ENCODE measurements at regions not wholly inside any gene's neighbourhood (a gene's known extent, or its start where the extent isn't known, plus 50 kb on each side); places are given as distances from the start of the nearest gene placed in this dataset.

GRCh38 chr3:25355998-25356397 lies 72.1 kb upstream of the RARB start:
- TF ChIP-seq CTCF (IDR thresholded peaks at IDR 0.05; ENCODE audit: low read depth, low read length) (no peak), POLR2A (IDR thresholded peaks at IDR 0.05; ENCODE audit: extremely low read depth, insufficient read length) (no peak), MYC (IDR thresholded peaks at IDR 0.05; ENCODE audit: low read depth, low read length) (no peak), MAX (IDR thresholded peaks at IDR 0.05; ENCODE audit: low read depth, low read length) (no peak)
- no peak overlapping the region for H3K4me3 ChIP-seq (ENCODE audit: low read depth, low read length)
- DNase-seq (ENCODE audit: low read depth): no peak

DNA sequence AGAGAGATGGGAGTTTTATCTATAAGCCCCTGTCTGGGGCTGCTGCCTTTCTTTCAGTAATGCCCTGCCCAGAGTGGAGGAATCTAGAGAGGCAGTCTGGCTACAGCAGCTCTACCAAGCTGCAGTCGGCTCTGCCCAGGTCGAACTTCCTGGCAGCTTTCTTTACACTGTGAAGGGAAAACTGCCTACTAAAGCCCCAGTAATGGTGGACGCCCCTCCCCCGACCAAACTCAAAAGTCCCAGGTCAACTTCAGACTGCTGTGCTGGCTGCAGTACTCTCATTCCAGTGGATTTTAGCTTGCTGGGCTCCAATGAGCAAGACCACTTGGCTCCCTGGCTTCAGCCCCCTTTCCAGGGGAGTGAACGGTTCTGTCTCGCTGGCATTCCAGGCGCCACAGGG lies 65.9 kb upstream of the RARB start:
- TF ChIP-seq MYC (IDR thresholded peaks at IDR 0.05; ENCODE audit: low read depth, low read length): no peak
- no peak for TF ChIP-seq POLR2A (IDR thresholded peaks at IDR 0.05; ENCODE audit: extremely low read depth, insufficient read length)
- no peak for TF ChIP-seq CTCF (IDR thresholded peaks at IDR 0.05; ENCODE audit: low read depth, low read length)
- TF ChIP-seq MAX (IDR thresholded peaks at IDR 0.05; ENCODE audit: low read depth, low read length): no peak
- DNase-seq (ENCODE audit: low read depth): no peak

GRCh38 chr3:25365636-25366035 lies 62.4 kb upstream of the RARB start:
- DNase-seq (ENCODE audit: low read depth): no peak
- TF ChIP-seq CTCF (IDR thresholded peaks at IDR 0.05; ENCODE audit: low read depth, low read length): no peak
- TF ChIP-seq POLR2A (IDR thresholded peaks at IDR 0.05; ENCODE audit: extremely low read depth, insufficient read length): no peak
- TF ChIP-seq MYC (IDR thresholded peaks at IDR 0.05; ENCODE audit: low read depth, low read length): no peak
- no peak for TF ChIP-seq MAX (IDR thresholded peaks at IDR 0.05; ENCODE audit: low read depth, low read length)
- no peak overlapping the region for H3K4me3 ChIP-seq (ENCODE audit: low read depth, low read length)

More for the DNA sequence above, 65.9 kb upstream of the RARB start:
- no peak overlapping the region for H3K4me3 ChIP-seq (ENCODE audit: low read depth, low read length)

DNA sequence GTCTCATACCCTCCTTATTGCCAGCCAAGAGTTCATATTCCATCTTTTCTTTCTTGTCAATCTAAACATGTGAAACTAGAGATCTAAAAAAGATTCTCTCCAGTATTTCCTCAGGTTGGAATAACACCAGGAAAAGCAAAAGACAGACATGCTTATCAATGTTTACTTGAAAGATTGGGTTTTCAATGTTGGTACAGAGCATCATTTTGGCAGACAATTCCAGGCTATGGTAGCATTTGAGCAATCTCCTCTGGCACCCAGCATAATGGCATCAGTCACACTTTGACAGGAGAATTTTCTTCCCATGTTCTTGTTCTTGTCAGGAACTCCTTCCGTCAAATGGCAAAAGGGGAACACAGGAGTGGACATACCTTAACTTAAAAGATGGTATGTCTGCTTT lies 61.0 kb upstream of the RARB start:
- TF ChIP-seq CTCF (IDR thresholded peaks at IDR 0.05; ENCODE audit: low read depth, low read length) (no peak), MAX (IDR thresholded peaks at IDR 0.05; ENCODE audit: low read depth, low read length) (no peak), MYC (IDR thresholded peaks at IDR 0.05; ENCODE audit: low read depth, low read length) (no peak), POLR2A (IDR thresholded peaks at IDR 0.05; ENCODE audit: extremely low read depth, insufficient read length) (no peak)
- H3K4me3 ChIP-seq (ENCODE audit: low read depth, low read length): no peak overlapping the region
- no peak for DNase-seq (ENCODE audit: low read depth)

DNA sequence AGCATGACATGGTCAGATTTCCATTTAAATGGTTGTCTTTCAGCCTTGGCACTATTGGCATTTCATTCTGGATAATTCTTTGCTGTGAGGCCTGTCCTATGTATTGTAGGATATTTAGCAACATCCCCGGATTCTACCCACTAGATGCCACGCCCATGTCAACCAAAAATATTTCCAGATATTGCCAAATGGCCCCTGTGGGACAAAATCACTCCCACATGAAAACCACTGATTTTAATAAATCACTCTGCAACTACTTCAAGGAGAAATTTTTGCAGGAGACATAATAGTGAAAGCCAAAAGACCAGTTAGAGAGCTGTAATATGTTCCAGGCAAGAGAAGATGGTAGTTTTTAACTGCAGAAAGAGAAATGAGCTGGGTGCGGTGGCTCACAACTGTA lies 55.9 kb upstream of the RARB start:
- no peak overlapping the region for H3K4me3 ChIP-seq (ENCODE audit: low read depth, low read length)
- no peak for TF ChIP-seq MYC (IDR thresholded peaks at IDR 0.05; ENCODE audit: low read depth, low read length)
- TF ChIP-seq CTCF (IDR thresholded peaks at IDR 0.05; ENCODE audit: low read depth, low read length): no peak
- TF ChIP-seq MAX (IDR thresholded peaks at IDR 0.05; ENCODE audit: low read depth, low read length): no peak
- TF ChIP-seq POLR2A (IDR thresholded peaks at IDR 0.05; ENCODE audit: extremely low read depth, insufficient read length): no peak
- DNase-seq (ENCODE audit: low read depth): no peak

DNA sequence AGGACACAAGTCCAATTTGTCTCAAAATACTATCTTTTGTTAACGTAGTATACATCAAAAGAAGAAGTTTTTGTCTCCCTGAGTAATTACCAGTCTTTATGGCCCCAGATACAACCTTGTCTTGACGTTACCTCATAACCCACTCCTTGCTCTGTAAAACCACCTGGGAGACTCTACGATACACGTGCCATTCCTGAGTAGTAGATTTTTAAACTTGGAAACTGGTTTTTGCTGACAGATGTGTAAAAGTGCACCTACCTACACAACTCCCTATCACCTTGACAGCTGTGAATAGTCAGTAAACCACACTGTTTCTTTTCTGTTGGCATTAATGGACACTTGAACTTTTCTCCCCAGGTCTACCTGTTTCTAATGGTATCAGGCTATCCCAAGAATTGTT lies 51.7 kb upstream of the RARB start:
- no peak overlapping the region for H3K4me3 ChIP-seq (ENCODE audit: low read depth, low read length)
- TF ChIP-seq CTCF (IDR thresholded peaks at IDR 0.05; ENCODE audit: low read depth, low read length) (no peak), POLR2A (IDR thresholded peaks at IDR 0.05; ENCODE audit: extremely low read depth, insufficient read length) (no peak), MAX (IDR thresholded peaks at IDR 0.05; ENCODE audit: low read depth, low read length) (no peak), MYC (IDR thresholded peaks at IDR 0.05; ENCODE audit: low read depth, low read length) (no peak)
- no peak for DNase-seq (ENCODE audit: low read depth)

All from NB4 (cell line).